Heart right ventricle (tissue), 16 donors: ENCODE measurements at regions not wholly inside any gene's neighbourhood (a gene's known extent, or its start where the extent isn't known, plus 50 kb on each side); places are given as distances from the start of the nearest gene placed in this dataset.
A peak's percentile ranks its signal among the peaks of the same experiment; 100 is the strongest.

ENCODE experiments used
- ATAC-seq, 8 donors: fragments of 200-7000 bp; cut with Tn5 transposase; one replicate each; pipeline ENCODE4 v1.9.1; 2020; ENCODE audit warnings: mild to moderate bottlenecking in 8 of 8, moderate library complexity in 8 of 8, moderate number of reproducible peaks in 1 of 8
- DNase-seq, 2 donors: peaks; one replicate each; pipeline ENCODE4 v3.0.0-alpha.2; 2020
- H3K27ac ChIP-seq, 10 donors: fragments of 200-600 bp; sonication (generic) in 2 of 10; one replicate each; pipeline versions ENCODE4 v1.5.0 to v1.8.0; 2020 to 2022; ENCODE audit warnings: mild to moderate bottlenecking in 3 of 10
- H3K27me3 ChIP-seq, 7 donors: fragments of 200-600 bp; one replicate each; pipeline ENCODE4 v1.8.0; 2021 to 2022; ENCODE audit warnings: mild to moderate bottlenecking in 2 of 7
- H3K36me3 ChIP-seq, 9 donors: fragments of 200-600 bp; sonication (generic) in 1 of 9; one replicate each; pipeline versions ENCODE4 v1.5.0 to v1.8.0; 2020 to 2022; ENCODE audit warnings: mild to moderate bottlenecking in 2 of 9
- H3K4me1 ChIP-seq, 9 donors: fragments of 200-600 bp; sonication (generic) in 1 of 9; one replicate each; pipeline versions ENCODE4 v1.5.0 to v1.8.0; 2020 to 2022; ENCODE audit warnings: mild to moderate bottlenecking in 4 of 9
- H3K4me3 ChIP-seq, 10 donors: fragments of 200-600 bp; sonication (generic) in 2 of 10; one replicate each; pipeline versions ENCODE4 v1.5.0 to v1.8.0; 2020 to 2022; ENCODE audit warnings: mild to moderate bottlenecking in 7 of 10, moderate library complexity in 2 of 10
- H3K9me3 ChIP-seq, 11 donors: fragments of 200-600 bp in 10 of 11; sonication (generic) in 2 of 11; one replicate each; pipeline versions ENCODE4 v1.5.0 to v1.8.0; 2013 to 2022; ENCODE audit warnings: mild to moderate bottlenecking in 2 of 11, control low read depth in 1 of 11, moderate library complexity in 1 of 11
- WGBS, 2 donors: extraction: QIAGEN DNeasy Blood & Tissue Kit; methylation state at CpG; one replicate each; pipeline ENCODE4 v1.1.7; 2013; ENCODE audit warnings: inconsistent platforms in 1 of 2; 5-methylcytosine and 5-hydroxymethylcytosine counted together
- intact Hi-C, 10 donors: fragments of 100-400 bp; cut with DNase I; formaldehyde crosslinking; loops; one replicate each; pipeline versions ENCODE4 v1.11.1 to v1.14.2; 2022
- TF ChIP-seq, protein P1 (sequence below), 9 donors: fragments of 200-600 bp; sonication (generic) in 2 of 9; IDR thresholded peaks; one replicate each; pipeline versions ENCODE4 v1.5.0 to v1.8.0; 2021 to 2022; ENCODE audit warnings: antibody characterized with exemption in 9 of 9, mild to moderate bottlenecking in 5 of 9, moderate library complexity in 1 of 9
- donor health status: Arrhythmogenic right ventricular cardiomyopathy.
- donor health status: ischemic (EF 13 %, LVEDD 7.1; RV severe dilation, severe dysfunction).
- donor health status: healthy with polysubstance abuse.
- donor health status: DM: no; HTN: yes; CAD: no.
- donor health status: DM: no; HTN: no; CAD: no.
- donor health status: ischemic (EF 25% LVEDD 6.9; RV normal size, moderate dysfunction).
- donor health status: ischemic (EF 25% LVEDD 5.7; RV mildly dilated, moderate dysfunction).
- donor health status: healthy.
- donor health status: DM: yes; HTN: yes; CAD: no.
- donor health status: Ischemic cardiomyopathy.
- donor health status: ischemic (EF 35%, LVEDD 5.7; RV mildly dilated, moderate dysfunction).
- donor health status: nonischemic (EF 11% LVEDD 7.7; RV severe dilation, severe dysfunction).
- donor health status: DM: yes; HTN: yes; CAD: no.
- donor health status: PGD.
- donor health status: ischemic (EF 29% LVEDD 5.4; RV normal size, mild dysfunction).
- donor health status: nonischemic (EF 23%, LVEDD 6.1; RV moderate dilation, normal function).

DNA sequence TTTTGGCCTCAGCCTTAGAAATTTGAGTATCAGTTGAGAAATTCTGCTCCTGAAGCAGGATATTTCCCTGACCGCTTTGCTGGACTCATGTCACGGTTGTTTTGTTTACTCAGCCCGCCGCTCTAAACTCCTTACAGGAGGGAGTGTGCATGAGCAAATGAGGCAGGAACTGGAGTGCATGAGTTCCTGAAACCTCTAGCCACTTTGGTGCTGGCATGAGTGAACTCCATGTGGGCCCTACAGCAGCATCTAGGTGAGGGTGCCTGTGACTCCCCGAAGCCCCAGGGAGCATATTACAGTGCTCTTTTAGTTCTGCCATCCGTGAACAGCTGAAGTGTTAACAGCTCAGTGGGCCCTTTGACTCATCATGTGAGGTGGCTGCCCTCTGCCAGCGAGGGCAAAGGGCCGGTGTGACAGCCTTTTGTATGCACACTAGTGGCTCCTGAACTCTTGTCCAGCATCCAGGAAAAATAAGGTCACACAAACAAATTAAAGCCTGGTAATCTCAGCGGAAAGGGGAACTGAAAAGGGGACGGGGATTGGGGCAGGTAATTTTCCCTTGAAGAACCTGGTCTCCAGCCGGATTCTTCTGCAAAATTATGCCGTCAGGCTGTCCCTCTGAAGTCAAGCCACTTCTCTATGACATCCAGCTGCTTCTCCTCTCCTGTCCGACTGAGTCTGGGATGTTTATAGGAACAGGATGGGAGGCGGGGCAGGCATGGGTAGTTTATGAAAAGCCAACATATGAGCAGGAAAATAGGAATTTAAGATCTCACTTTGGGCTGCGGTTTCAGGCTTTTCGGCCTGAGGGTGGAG is 1668.7 kb downstream of the SUCLG1 start:
- no peaks in the 10 kb centered on the region for H3K36me3 ChIP-seq
- no peak overlapping the region for H3K27ac ChIP-seq
- no peaks in the 10 kb centered on the region for H3K4me1 ChIP-seq
- H3K27me3 ChIP-seq: no peaks in the 10 kb centered on the region
- intact Hi-C loops: no loop called here
- no peak overlapping the region for H3K4me3 ChIP-seq
- ATAC-seq: peak in 4 of 8 donors; percentile 31 to 70 (median 38)
- 54 to 60% methylated on average over 16 of the region's 16 CpGs for WGBS, 2 donors
- H3K9me3 ChIP-seq: no peaks in the 10 kb centered on the region
- TF ChIP-seq, protein P1, sequence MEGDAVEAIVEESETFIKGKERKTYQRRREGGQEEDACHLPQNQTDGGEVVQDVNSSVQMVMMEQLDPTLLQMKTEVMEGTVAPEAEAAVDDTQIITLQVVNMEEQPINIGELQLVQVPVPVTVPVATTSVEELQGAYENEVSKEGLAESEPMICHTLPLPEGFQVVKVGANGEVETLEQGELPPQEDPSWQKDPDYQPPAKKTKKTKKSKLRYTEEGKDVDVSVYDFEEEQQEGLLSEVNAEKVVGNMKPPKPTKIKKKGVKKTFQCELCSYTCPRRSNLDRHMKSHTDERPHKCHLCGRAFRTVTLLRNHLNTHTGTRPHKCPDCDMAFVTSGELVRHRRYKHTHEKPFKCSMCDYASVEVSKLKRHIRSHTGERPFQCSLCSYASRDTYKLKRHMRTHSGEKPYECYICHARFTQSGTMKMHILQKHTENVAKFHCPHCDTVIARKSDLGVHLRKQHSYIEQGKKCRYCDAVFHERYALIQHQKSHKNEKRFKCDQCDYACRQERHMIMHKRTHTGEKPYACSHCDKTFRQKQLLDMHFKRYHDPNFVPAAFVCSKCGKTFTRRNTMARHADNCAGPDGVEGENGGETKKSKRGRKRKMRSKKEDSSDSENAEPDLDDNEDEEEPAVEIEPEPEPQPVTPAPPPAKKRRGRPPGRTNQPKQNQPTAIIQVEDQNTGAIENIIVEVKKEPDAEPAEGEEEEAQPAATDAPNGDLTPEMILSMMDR (IDR thresholded peaks at IDR 0.05): no peak
- no peak for DNase-seq

- ATAC-seq (no peak), DNase-seq (no peak)
- Histone ChIP-seq H3K4me3 (no peak overlapping the region), H3K36me3 (no peaks in the 10 kb centered on the region), H3K4me1 (no peaks in the 10 kb centered on the region), H3K27ac (no peak overlapping the region), H3K9me3 (no peaks in the 10 kb centered on the region), H3K27me3 (no peaks in the 10 kb centered on the region)
- intact Hi-C loops: no loop called here
- WGBS, 2 donors: 64 to 69% methylated on average over 2 of the region's 2 CpGs
- TF ChIP-seq, protein P1 (IDR thresholded peaks at IDR 0.05): no peak
Observed at GRCh38 chr2:82789851-82790205, 1669.3 kb downstream of the SUCLG1 start.

- H3K27ac ChIP-seq: no peak overlapping the region
- no peaks in the 10 kb centered on the region for H3K36me3 ChIP-seq
- H3K4me3 ChIP-seq: no peak overlapping the region
- 73 to 81% methylated on average over 2 of the region's 2 CpGs for WGBS, 2 donors
- no peaks in the 10 kb centered on the region for H3K27me3 ChIP-seq
- TF ChIP-seq, protein P1 (IDR thresholded peaks at IDR 0.05): no peak
- DNase-seq (no peak), ATAC-seq (no peak)
- intact Hi-C loops: no loop called here
- peaks cover 0 to 7% (median 0%) of the 10 kb centered on the region in 11 donors for H3K9me3 ChIP-seq
- no peaks in the 10 kb centered on the region for H3K4me1 ChIP-seq
Observed at GRCh38 chr2:82781176-82781915, 1677.7 kb downstream of the SUCLG1 start.

- H3K4me1 ChIP-seq: no peaks in the 10 kb centered on the region
- TF ChIP-seq, protein P1 (IDR thresholded peaks at IDR 0.05): no peak
- H3K27me3 ChIP-seq: no peaks in the 10 kb centered on the region
- no peaks in the 10 kb centered on the region for H3K36me3 ChIP-seq
- intact Hi-C loops: no loop called here
- 88 to 91% methylated on average over 7 of the region's 7 CpGs for WGBS, 2 donors
- no peak for ATAC-seq
- peaks cover 0 to 7% (median 0%) of the 10 kb centered on the region in 11 donors for H3K9me3 ChIP-seq
- no peak overlapping the region for H3K4me3 ChIP-seq
- DNase-seq: no peak
- no peak overlapping the region for H3K27ac ChIP-seq
Observed at GRCh38 chr2:82780050-82780449, 1679.0 kb downstream of the SUCLG1 start.
